Urothelium cell line (cell line): ENCODE measurements at regions not wholly inside any gene's neighbourhood (a gene's known extent, or its start where the extent isn't known, plus 50 kb on each side); places are given as distances from the start of the nearest gene placed in this dataset.
A peak's percentile ranks its signal among the peaks of the same experiment; 100 is the strongest.
"Not testable (repeated sequence)": the region's sequence is repeated elsewhere in the genome, so short reads cannot be mapped to it uniquely, and the experiment has no call there.

Experiments
- DNase-seq: peaks from one replicate; pipeline ENCODE4 v3.0.0; 2011; ENCODE audit warnings: low spot score, mixed read lengths
- FAIRE-seq: peaks from 2 replicates; lab custom pipeline; 2011; peaks lifted over from hg19 to GRCh38; lab: Jason Lieb, UNC

DNA sequence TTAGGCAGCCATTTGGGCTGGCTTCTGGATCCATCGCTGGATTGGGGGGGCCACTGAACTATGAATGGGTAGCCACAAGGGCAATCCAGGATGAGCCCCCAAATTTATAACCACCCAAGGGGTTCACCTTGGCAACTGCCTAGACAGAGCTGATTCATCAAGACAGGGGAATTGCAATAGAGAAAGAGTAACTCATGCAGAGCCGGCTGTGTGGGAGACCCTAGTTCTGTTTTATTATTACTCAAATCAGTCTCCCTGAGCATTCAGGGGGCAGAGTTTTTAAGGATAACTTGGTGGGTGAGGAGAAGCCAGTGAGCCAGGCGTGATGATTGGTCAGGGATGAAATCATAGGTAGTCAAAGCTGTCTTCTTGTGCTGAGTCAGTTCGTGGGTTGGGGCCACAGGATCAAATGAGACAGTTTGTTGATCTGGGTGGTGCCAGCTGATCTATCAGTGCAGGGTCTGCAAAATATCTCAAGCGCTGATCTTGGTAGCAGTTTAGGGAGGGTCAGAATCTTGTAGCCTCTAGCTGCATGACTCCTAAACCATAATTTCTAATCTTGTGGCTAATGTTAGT is 57.9 kb downstream of the DNAJB9 start:
- no peak for DNase-seq
- FAIRE-seq: no peak

DNA sequence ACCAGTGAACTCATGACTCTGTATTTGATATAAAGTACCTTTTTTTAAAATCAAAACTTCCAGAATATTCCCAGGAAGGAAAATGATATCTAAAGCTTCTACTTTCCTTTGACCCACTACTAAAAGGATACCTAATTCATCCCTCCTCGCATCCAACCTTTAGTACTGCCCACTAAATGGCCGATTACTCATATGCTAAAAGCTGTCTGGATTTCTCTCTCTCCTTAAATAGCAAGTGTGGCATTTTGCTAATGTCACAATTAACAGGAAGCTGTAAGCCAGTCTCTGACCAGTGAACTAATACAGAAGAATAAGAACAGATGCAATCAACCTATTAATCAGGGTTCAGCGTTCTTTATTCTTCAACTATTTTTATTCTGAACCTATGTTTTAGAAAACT is 59.0 kb downstream of the DNAJB9 start:
- FAIRE-seq: no peak
- no peak for DNase-seq

DNA sequence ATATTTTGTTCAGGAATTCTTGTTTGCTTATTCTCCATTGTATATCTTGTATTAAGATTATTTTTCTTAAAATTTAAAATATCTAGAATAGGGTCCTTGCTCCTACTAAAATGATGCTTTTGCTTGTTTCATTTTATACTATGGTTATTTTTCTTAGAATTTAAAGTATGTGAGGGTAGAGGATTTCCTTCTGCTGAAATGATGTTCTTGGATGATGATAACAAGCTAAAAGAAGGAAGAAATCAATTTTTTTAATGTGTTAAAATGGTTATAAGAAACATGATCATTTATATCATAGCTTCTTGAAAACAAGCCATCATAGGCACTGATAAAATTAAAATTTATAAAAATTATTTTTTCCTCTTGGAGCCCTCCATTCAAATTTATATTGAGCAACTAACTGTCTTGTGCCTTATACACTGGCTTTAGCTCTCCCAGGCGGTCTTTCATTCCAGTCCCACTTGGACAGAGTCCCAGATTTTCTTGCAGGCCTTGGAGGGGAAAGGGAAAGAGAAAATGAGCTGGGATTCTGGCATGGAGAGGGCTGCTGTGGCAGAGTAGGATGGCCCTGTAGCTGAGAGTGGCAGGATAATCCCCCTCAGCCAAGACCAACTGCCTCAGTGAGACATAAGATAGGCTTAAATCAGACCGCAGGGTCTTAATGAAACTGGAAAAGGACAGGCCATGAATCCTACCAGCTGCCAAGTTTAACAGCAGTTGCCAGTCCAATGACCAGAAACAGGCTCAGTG is 60.2 kb downstream of the DNAJB9 start:
- DNase-seq (no peak), FAIRE-seq (no peak)

DNA sequence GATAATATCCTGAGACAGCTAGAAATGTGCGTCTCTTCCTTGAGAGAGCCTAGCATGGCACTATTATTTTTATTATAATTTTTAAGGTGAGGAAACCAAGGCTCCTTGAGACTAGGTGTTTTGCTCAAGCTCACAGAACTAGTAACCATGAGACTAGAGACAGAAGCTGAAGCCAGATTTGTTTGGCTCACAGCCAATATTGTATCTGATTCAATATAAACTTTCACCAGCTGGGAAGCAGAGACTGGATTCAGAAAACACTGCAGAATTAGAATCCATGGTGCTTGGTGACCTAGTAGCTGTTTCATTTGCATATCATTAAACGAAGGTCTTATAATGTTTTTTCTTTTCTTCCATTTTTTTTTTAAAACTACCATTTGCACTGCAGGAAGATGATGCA is 64.4 kb downstream of the DNAJB9 start:
- FAIRE-seq: no peak
- no peak for DNase-seq

DNA sequence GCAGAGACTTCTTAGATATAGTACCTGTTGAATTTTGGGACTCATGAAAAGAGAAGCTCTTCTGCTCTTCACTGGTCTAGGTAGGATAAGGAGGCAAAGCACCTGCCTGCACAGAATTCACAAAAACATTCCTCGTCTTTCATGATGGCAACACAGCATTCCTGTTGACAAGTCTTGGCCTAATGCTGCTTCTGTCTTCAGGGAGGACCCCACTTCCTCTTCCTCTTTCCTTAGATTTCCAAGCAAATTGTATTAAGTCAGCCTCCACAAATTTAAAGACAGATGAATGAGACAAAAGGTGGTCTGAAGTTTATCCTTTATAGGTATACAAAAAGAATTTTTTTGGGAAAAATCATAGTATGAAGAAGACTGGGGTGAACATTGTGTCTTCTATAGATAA is 64.9 kb downstream of the DNAJB9 start:
- FAIRE-seq (no peak), DNase-seq (no peak)

DNA sequence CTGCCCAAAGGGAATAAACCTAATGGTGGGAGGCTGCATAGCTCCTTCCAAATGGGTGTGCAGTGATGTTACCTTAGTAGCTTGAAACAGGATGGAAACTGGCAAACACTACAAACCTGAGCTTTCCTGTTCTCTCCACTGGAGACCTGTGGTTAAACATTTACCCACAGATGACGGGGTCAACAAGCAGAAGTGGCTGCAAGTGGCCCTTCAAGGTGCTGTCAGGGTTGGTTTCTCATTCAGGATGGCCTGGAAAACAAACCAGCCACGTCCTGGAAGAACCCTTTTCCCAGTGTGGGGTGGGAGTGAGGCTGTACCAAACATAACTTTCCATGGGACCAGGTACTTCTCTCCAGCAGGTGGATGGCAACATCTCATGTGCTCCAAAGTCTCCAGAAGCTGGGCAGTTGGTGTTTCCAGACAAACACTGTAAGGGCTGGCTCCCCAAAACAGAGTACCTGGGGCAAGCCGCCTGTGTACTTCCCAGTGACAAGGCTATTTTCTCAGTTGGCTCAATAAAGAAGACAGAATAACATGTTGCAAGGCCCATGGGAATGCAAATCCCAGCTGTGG is 67.5 kb downstream of the DNAJB9 start:
- DNase-seq (no peak), FAIRE-seq (no peak)

DNA sequence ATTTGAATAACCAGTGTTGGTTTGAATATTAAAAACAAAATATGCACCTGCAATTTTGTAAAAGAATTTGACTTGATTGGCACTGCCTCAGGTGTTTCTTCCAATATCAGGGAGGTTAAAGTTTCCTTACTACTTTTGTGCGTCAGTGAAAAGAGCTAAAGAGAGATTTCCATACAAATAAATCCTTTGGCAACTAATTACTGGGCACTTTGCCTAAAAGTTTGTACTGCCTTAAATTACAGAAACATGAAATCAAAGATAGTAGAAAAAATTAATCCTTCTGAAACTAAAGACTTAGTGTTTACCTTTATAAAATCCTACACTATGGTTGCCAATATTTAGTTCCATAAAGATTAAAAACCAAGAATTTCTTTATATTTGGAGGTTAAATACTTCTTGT is 72.5 kb downstream of the DNAJB9 start:
- FAIRE-seq (no peak), DNase-seq (no peak)

DNA sequence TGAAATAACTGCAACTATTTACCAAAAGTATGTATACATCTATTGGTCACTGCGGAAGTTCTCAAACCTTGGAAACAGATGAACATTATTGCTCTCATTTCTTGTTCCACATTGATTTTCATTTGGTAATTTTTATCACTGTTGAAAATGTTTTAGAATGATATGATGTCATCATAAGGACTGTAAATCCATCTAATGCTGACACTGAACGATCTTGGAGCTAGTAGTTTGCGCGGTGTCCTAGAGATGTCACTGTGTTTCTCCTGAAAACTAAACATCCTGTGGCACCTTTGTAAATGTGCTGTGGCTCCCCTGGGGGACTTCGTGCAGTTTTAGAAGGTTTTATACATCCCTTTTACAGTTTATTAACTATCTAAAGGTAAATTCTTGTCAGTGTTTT is 73.5 kb downstream of the DNAJB9 start:
- DNase-seq (no peak), FAIRE-seq (no peak)

DNA sequence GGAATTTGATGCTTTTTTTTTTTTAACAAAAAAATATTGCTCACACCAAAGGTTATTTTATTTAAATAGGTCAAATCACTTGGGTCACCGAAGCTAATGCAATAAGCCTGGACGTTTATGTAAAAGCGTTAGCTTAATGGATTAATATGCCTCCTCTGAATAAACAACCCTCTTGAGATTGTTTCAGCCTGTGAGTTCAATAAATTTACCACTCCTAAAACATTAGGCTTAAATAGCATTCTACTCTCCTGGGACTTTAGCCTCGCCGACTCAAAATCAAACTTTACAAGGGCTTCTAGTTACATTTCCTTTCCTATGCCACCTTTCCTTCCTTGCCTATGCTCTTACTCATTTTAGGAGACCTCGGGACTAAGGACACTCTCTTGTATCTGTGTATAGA is 79.3 kb downstream of the DNAJB9 start:
- DNase-seq: no peak
- no peak for FAIRE-seq

DNA sequence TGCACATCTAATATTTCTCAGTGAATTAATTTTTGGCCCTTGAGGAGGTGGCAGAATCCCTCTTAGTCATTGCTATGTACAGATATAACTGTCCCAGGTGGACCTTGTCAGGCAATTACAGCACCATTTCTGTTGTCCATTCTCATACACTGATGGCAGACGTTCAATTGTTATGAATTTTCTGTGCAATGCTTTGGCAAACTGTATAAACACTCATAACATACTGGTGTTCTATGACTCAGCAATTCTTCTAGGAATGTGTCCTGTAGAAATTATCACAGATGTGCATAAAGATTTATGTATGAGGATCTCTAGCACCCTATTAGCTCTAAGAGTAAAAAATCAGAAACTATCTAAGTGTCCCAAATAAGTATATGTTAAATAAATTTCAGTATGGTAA is 80.8 kb downstream of the DNAJB9 start:
- DNase-seq (no peak), FAIRE-seq (no peak)

DNA sequence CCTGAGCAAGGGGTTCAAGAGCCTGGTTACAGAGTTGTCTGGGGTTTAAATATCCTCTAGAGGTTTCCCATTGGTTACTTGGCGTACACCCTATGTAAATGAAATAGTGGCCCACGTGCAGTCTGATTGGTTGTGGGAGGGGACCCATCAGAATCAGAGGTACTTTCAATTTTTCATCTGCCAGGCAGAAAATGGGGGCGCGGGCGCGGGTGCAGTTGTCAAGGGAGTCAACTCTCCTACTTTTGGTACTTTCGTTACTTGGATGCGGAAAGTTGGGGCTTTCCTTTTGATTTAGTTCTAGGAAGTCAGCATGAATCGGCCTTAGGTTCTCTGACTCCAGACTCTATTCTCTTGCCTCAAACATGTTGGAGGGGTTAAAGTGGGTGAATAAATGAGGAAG is 83.2 kb downstream of the DNAJB9 start:
- FAIRE-seq (no peak), DNase-seq (no peak)

DNA sequence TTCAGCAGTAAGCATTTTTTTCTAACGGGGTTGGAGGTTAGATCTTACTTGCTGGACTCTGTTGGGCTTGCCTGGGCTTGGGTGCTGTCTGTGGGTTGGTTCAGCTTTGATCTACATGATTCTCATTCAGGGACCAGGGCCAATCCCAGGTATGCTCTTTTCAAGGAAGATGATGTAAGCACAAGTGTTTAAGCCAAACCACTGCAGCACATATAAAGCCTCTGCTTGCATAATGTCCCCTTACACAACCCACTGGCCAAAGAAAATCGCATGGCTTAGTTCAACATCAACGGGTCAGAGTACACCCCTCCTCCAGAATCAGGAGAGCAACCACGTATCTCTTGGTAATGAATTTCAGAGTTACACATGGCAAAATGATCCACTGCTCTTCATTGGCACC is 83.9 kb downstream of the DNAJB9 start:
- no peak for FAIRE-seq
- DNase-seq: no peak

DNA sequence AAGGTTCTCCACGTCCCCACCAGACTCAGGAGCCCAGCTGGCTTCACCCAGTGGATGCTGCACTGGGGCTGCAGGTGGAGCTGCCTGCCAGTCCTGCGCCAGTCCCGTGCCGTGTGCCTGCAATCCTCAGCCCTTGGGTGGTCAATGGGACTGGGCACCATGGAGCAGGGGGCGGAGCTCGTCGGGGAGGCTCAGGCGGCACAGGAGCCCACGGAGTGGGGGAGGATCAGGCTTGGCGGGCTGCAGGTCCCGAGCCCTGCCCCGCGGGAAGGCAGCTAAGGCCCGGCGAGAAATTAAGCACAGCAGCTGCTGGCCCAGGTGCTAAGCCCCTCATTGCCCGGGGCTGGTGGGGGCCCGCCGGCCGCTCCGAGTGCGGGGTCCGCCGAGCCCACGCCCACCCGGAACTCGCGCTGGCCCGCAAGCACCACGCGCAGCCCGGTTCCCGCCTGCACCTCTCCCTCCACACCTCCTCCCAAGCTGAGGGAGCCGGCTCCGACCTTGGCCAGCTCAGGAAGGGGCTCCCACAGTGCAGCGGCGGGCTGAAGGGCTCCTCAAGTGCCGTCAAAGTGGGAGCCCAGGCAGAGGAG is 87.6 kb downstream of the DNAJB9 start:
- not testable (repeated sequence) for FAIRE-seq, DNase-seq

DNA sequence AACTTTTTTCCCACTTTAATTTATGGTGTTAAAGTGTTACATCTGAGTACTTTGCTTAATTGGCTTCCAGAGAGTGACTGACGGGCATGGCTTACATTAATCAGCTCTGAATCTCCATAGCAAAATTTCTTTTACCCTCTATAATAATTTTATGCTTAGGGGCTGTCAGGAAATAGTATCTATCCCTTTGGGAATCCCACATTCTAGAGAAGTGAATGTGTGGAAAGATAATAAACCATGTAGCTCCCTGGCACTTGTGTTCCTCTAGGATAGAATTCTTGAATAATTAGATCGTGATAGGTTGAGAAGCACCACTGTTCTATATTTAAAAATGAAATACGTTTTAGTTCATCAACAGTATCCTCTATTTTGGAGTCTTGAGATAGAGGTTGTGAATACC is 89.6 kb downstream of the DNAJB9 start:
- FAIRE-seq (no peak), DNase-seq (no peak)

DNA sequence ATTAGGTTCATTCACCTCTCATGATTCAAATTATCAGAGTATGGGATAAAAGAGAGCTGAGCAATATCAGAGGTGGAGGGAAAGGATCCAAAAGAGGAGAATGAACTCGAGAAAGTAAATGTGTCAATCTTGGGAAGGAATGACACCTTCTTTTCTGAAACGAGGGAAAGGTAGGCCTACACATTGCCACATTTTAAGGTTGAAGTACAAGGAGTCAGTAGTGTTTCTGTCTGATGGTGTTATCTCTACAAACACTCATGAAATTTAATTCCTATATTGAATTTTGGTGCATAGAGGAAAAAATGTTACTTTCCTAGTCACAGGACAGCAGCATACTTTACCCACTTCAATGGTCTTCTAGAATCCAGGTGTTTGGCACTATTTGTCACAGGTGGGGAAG is 90.2 kb downstream of the DNAJB9 start:
- no peak for FAIRE-seq
- no peak for DNase-seq

DNA sequence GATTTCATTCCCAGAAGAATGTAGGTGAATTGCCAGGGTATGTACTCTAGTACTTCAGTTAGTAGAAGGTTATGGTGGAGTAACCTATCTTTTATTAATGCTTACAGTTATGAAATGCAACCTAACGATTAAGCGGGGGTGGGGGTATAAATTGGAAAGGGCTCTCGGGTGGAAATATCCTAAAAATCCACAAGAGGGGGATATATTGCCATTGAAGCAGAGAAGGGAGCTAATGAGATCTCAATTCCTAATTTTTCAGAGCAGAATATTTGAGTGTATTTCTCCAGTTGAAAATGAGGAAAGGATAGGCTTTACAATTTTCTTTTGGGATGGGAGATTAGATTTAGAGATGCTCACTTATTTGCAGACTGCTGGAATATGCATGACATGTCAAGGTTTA is 90.8 kb downstream of the DNAJB9 start:
- DNase-seq (peak; percentile 32), FAIRE-seq (no peak)

DNA sequence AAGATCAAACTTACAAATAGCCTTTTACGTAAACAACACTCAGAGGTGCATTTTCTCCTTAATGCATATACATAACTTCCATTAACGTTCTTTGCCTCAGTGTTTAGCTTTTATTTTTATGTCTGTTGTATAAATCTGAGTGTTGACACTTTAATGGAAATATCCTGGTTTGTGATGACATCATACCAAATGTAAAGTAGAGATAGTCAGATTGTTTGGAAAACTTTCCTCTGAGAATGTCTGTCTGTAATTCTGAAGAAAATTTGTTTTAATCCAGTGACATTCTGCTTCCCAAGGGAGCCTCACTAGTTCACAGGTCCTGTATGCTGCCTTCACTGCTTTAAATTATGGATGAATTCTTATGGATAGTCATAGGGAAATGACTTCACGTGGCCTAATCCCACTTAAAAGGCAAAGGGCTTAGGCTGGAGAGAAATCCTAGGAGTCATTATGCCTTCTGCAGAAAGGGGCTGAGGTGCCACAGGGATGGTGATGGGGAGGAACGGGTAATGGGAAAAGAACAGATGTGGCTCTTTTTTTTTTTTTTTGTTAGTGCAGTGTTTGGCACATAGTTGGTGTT is 93.2 kb downstream of the DNAJB9 start:
- no peak for DNase-seq
- no peak for FAIRE-seq

DNA sequence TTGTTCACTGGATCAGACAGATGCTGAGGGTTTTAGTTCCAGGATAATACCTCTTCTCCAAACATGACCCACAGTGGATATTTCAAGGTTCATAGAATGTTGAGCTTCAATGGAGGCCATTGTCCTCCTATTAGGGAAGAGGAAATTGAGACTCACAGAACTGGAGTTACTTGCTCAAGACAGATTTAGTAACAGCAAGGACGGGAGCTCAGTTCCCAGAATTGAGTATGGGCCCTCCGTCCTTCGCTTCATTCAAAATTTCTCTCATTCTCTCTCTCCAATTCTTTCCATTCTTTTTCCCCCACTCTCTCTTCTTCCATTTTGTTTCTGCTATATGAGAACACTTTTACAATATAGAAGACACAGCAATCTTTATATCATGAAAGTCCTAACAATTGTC is 94.0 kb downstream of the DNAJB9 start:
- DNase-seq (no peak), FAIRE-seq (no peak)

DNA sequence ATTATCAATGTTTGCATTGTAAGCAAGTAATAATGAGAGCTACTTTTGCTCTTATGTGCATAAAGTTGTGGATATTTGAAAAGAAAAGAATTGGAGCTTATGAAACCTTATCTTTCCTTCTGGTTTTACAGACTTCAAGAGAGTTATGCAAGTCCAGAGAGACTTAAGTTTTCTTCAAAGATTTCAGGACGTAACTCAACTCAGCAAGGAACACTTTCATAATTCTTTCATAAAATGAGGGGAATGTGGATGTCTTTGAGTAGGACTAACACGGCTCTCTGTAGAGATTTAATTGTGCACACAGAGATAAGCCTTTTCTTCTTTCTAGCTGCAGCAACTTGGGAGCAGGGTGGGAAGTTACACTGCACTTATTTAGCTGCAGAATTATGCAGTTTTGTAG is 97.5 kb downstream of the DNAJB9 start:
- no peak for DNase-seq
- FAIRE-seq: no peak

DNA sequence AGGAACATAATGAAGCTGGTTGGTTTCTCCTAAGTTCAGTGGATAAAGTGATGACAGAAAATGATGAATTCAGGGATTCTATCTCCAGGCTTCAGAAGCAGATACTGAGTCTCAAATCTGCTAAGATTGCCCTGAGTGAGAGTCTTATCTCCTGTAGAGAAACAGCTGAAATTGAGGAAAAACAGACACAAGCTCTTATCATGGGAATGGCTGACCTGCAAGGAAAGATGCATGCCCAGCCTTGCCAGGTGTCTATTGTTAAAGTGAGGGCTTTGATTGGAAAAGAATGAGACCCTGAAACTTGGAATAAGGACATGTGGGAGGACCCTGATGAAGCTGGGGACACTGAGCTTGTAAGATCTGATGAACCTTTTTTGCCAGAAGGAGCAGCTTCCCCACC is 100.3 kb downstream of the DNAJB9 start:
- no peak for DNase-seq
- FAIRE-seq: no peak

DNA sequence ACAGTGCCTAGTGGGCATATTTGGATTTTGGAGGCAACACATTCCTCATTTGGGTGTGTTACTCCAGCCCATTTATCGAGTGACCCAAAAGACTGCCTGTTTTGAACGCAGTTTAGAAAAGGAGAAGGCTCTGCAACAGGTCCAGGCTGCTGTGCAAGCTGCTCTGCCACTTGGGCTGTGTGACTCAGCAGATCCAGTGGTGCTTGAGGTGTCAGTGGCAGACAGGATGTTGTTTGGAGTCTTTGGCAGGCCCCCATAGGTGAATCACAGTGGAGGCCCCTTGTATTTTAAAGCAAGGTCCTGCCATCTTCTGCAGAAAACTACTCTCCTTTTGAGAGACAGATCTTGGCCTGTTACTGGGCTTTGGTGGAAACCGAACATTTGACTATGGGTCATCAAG is 104.0 kb downstream of the DNAJB9 start:
- FAIRE-seq, DNase-seq: not testable (repeated sequence)

DNA sequence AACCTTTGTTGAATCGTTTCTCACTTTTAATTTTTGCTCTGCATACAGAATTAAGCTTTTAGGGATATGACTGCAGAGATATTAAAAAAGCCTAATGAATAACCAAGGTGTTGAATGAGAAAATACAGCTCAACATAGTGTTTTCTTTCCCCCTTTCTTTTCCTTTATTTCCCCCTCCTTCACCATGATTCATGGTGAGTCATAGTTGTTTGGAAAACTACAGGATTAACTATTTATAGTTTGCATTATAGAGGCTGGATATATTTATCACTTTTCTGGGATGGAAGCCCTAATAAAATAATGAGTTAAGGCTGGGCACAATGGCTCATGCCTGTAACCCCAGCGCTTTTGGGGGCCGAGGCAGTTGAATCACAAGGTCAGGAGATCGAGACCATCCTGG is 115.0 kb downstream of the DNAJB9 start:
- FAIRE-seq (no peak), DNase-seq (peak; percentile 41)
